ENCODE measurements at regions not wholly inside any gene's neighbourhood (a gene's known extent, or its start where the extent isn't known, plus 50 kb on each side); places are given as distances from the start of the nearest gene placed in this dataset.

DNA sequence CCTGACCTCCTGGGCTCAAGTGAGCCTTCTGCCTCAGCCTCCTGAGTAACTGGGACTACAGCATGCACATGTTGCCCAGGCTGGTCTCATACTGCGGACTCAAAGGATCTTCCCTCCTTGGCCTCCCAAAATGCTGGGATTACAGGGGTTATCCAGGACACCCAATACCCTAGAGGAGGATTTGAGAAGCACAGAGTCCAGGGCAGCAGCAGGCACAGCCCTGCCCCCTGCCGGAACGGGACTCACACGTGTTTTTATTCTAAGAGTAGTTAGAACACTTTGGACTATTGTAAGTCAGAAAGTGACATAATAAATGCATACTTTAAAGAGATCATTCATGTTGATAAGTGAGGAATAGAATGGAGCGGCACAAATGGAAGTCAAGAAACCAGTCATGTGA lies 80.2 kb downstream of the C6orf118 start:
- no peak for DNase-seq (ENCODE audit: low read depth in 2 of 2)

DNA sequence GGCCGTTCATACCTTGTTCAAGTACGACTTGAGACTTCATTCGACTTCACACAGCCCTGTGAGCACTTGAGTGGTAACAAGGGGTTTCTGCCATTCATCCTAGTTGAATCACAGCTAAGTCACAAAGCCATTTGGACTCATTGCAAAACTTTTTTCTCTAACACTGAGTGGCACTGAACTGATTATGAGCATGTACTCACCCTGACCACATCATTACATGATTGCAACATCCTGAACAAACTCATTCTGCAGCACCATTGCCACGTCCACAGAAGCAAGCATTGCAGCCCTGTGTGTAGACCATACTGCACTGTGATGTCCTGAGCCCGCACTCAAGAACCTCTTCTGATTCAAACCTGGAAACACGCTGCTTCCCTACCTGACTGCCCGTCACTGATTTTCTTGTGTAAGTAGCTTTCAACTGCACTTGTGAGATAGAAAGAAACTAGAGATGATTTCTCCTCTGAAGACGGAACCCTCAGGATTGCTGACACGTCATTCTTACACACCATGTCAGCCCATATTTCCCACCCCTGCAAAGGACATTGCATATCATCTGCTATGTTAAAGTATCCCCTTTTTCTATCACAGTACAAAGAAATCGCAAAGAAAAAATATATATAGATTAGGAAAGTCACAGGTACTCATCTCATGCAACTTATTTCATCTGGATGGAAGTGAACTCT lies 81.6 kb downstream of the C6orf118 start:
- DNase-seq (ENCODE audit: low read depth in 2 of 2), result no peak

- DNase-seq (ENCODE audit: low read depth in 2 of 2), result no peak
Measured at GRCh38 chr6:165223736-165224135, 85.7 kb downstream of the C6orf118 start.

DNA sequence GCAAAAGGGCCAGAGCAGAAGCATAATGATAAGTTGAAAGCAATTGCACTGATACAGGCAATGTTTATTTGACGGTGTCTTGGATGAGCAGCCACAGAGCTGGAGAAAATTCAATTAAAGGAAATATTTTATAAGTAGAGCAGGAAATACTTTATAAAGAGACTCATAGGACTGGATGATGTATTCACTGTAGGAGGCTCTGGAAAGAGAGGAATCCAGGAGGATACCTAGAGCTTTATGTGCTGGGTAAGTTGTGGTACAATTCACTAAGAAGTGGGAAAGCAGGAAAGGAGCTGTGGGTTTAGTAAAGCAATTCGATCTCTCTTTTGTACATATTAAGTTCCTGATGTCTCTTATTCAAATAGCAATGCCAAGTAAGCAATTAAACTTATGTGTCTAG lies 86.3 kb downstream of the C6orf118 start:
- DNase-seq (ENCODE audit: low read depth in 2 of 2), result no peak

DNA sequence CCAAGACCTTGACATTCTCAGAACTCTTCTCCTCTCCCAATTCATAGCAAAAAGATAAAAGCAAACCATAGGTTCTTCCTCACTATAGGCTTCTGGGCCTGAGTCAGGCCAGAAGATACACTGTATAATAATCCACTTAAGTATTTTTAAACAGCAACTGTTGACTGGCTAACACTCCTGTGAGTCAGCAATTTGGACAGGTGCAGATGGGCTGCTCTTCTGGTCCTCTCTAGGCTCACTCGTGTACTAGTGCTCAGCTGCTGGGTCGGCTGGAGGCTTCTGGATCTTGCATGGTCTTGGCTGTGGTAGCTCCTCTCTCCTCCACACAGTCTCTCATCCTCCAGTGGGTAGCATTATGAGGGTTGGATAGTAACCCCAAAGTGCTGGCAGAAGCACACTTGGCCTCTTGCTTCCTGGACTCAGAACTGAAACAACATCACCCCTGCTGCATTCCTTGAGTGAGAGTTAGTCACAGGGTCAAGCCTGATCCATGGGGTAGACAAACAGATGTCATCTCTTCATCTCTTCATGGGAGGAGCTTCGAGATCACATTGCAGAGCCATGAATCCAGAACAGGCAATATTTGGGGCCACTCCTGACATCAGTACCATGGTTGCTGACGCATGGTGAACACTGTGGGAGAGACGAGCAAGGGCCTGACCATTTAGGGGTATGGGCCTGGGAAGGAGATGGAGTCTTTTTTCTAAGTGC lies 86.9 kb downstream of the C6orf118 start:
- no peak for DNase-seq (ENCODE audit: low read depth in 2 of 2)

- DNase-seq (ENCODE audit: low read depth in 2 of 2), result no peak
Measured at GRCh38 chr6:165220045-165220444, 89.4 kb downstream of the C6orf118 start.

GRCh38 chr6:165219629-165220028 lies 89.8 kb downstream of the C6orf118 start:
- DNase-seq (ENCODE audit: low read depth in 2 of 2), result no peak

DNA sequence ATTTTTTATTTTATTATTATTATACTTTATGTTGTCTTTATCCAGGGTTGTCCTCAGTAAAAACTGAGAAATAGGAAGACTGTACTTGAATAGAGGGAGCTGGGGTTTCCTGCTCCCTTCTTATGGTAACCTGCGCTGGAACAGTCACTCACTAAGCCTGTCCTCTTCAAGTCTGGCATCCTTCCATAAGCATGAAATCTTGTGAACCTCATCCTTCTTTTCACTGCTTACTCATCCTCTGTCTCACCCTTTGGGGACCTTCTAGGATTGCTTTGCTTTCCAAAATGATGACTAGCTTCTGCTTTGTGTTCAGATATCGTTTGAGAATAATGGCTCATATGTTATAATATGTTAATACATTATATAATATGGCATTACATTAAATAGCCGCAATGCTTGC lies 90.6 kb downstream of the C6orf118 start:
- DNase-seq (ENCODE audit: low read depth in 2 of 2), result no peak

DNA sequence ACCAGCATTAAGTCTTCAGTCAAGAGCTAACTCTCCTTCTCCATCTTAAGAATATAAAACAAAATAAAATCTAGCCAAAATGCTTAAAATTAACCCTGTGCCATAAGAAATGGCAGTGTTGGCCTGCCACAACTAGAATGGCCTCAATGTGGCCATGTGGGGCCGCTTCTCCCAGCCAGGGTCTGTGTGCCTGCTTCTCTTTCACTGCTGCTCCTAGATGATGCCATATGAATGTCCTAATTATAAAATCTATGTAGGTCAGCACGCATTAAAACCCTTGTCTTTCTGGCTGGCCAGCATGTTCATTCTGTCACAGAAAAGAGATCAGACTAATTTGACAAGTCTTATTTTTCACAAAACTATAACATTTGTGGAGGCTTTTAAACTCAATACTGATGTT lies 102.6 kb downstream of the C6orf118 start:
- no peak for DNase-seq (ENCODE audit: low read depth in 2 of 2)

- DNase-seq (ENCODE audit: low read depth in 2 of 2), result no peak
Measured at GRCh38 chr6:165205632-165206031, 103.8 kb downstream of the C6orf118 start.

- no peak for DNase-seq (ENCODE audit: low read depth in 2 of 2)
Measured at GRCh38 chr6:165204807-165205545, 104.4 kb downstream of the C6orf118 start.

GRCh38 chr6:165200178-165200577 lies 109.2 kb downstream of the C6orf118 start:
- DNase-seq (ENCODE audit: low read depth in 2 of 2), result no peak

DNA sequence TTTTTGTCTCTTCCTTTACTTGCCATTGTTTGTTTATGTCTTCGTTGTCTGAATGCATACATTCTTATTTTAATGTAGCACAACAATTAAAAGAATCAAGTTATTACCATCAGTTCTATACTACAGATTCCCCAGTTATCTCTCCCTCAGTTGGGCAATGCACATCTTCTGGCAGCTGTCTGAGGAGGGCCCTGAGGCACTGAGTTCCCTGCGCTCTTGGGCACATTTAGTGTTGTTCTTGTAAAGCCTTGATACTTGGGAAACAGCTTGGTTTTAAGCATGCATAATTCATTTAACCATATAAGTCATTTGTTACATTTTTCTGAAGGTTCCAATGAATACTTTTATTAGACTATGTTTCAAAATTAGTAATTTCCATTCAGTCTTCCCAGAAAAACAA lies 117.9 kb downstream of the C6orf118 start:
- DNase-seq (ENCODE audit: low read depth in 2 of 2), result no peak

- DNase-seq (ENCODE audit: low read depth in 2 of 2), result no peak
Measured at GRCh38 chr6:165186441-165187205, 122.8 kb downstream of the C6orf118 start.

- DNase-seq (ENCODE audit: low read depth in 2 of 2), result no peak
Measured at GRCh38 chr6:165186041-165186440, 123.4 kb downstream of the C6orf118 start.

DNA sequence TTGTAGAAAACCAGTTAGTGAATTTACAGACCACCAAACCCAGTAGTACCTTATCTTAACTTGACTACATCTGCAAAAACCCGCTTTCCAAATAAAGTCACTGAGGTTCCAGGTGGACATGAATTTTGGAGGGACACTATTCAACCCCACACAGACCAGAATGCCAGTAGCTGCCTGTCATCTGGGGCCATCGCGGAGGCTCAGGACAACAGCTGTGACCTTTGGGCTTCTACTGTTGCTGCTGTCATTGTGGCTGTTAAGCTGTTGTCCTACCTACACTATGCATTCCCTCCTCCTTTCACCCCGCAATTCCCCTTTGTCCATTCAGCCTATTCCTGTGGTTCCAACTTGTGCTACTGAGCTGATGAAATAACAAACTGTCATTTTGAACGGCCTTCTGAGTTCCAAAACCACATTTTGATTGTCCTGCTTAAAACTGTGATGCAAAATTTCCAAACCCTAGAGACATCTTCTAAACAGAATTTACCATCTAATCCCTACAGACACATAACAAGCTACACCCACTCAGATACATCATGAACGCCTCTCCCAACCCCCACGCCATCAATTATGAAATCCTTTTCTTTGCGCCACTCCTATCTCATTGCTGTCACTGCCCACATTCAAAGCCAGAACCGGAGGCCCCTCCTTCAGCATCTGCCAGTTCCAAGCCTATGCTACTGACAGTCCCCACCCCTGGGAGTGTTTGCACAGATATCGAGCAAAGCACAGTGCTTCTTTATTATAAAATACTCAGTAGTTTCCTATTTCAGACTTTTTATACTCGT lies 125.0 kb downstream of the C6orf118 start:
- no peak for DNase-seq (ENCODE audit: low read depth in 2 of 2)

DNA sequence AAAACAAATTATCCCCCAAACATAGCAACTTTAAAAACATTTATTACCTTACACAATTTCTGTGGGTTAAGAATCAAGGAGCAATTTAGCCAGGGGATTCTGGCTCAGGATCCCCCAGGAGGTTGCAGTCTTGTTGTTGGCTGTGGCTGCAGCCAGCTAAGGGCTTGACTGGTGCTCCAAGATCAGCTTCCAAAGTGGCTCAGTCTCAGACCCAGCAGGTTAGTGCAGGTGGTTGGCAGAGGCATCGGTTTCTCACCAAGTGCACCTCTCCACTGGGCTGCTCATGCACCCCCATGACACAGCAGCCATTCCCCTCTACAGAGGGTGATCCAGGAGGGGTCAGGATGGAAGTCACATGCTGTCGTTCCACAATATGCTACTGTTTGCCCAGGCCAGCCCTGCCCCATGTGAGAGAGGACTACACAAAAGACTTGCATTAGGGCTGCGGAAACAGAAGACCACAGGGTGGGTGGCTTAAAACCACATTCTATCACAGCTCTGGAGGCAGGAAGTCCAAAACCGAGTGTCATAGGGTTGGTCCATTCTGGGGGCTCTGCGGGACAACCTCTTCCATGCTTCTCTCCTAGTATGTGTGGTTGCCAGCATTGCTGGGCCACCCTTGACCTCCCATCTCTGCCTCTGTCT lies 125.8 kb downstream of the C6orf118 start:
- DNase-seq (ENCODE audit: low read depth in 2 of 2), result no peak

GRCh38 chr6:165183071-165183470 lies 126.3 kb downstream of the C6orf118 start:
- DNase-seq (ENCODE audit: low read depth in 2 of 2), result no peak

DNA sequence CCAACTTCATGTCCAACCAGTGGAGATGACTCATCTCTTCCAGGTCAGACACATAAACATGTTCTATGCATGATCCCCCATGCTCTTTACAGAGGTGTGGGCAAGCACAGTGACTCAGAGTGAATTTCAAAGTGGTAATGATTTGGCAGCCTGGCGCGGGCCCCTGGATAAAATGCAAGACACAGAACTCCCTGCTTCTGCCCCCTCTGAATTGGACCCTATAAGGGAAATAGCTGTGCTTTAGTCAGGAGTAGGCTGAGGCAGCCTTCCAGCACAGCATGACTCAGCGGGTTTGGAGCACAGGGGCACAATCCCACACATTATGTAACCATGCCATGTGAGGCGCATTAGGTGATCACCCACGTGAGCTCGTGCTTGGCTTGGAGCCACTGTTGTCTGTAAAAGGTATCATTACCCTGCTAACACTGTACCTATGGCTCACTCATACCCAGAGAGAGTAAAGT lies 127.4 kb downstream of the C6orf118 start:
- no peak for DNase-seq (ENCODE audit: low read depth in 2 of 2)

GRCh38 chr6:165178056-165178455 lies 131.3 kb downstream of the C6orf118 start:
- no peak for DNase-seq (ENCODE audit: low read depth in 2 of 2)

GRCh38 chr6:165173484-165173883 lies 135.9 kb downstream of the C6orf118 start:
- DNase-seq (ENCODE audit: low read depth in 2 of 2), result no peak
